GM13977 (cell line): ENCODE measurements at regions not wholly inside any gene's neighbourhood (a gene's known extent, or its start where the extent isn't known, plus 50 kb on each side); places are given as distances from the start of the nearest gene placed in this dataset.
"Not testable (repeated sequence)": the region's sequence is repeated elsewhere in the genome, so short reads cannot be mapped to it uniquely, and the experiment has no call there.

Experiments
- DNase-seq: peaks from one replicate; pipeline ENCODE4 v3.0.0; 2012; ENCODE audit warnings: low spot score
- in situ Hi-C: fragments of 300-500 bp; cut with MboI; formaldehyde crosslinking; loops from one replicate; pipeline ENCODE4 v1.12.0; 2022; ENCODE audit warnings: low sequenced_read_pairs, low pct_unique_long_range_greater_than_20kb, mixed read lengths, inconsistent platforms; ENCODE audit not compliant: unreplicated experiment
- TF ChIP-seq, protein P1 (sequence below): IDR thresholded peaks from 2 replicates; pipeline ENCODE4 v1.5.1; 2012; ENCODE audit warnings: mild to moderate bottlenecking, control low read depth; ENCODE audit not compliant: insufficient read depth; ENCODE audit errors: extremely low read depth, missing control alignments

DNA sequence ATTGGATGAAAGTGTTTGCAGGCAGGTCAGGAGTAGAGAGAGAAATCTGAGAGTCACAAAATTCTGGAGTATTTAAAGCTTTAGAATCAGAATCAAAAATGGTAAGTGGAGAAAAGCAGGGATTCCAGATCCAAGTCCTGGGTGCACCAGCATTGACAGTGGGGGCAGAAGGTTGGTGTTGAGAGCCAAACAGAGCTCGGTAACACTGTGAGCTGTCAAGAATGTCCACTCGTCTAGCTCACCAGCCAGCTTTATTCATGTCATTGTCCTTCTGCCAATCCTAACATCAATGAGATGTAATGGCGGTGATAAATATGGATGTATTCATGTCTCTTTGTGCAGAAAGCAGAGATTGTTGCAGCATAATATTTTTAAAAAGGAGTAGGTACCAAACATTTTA lies 128.8 kb downstream of the KLF6 start:
- TF ChIP-seq, protein P1, sequence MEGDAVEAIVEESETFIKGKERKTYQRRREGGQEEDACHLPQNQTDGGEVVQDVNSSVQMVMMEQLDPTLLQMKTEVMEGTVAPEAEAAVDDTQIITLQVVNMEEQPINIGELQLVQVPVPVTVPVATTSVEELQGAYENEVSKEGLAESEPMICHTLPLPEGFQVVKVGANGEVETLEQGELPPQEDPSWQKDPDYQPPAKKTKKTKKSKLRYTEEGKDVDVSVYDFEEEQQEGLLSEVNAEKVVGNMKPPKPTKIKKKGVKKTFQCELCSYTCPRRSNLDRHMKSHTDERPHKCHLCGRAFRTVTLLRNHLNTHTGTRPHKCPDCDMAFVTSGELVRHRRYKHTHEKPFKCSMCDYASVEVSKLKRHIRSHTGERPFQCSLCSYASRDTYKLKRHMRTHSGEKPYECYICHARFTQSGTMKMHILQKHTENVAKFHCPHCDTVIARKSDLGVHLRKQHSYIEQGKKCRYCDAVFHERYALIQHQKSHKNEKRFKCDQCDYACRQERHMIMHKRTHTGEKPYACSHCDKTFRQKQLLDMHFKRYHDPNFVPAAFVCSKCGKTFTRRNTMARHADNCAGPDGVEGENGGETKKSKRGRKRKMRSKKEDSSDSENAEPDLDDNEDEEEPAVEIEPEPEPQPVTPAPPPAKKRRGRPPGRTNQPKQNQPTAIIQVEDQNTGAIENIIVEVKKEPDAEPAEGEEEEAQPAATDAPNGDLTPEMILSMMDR: no peak
- in situ Hi-C loops: no loop called here
- DNase-seq: no peak

DNA sequence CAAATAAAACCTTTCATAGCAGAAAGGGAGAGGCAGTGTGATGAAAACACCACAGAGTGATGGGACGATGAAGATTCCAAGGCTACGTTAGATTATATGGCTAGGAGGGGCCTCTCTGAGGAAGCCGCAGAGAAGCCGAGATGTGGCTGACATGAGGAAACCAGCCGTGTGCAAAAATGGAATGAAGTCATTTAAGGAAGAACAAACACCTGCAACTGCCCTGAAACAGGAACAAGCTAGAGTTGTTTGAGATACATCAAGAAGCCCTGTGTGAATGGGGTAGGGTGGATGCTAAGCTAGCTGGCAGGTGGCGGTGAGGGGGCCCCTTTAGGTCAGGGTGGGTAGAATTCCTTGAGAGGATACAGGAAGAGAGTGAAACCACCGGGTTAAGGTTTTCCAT lies 129.5 kb downstream of the KLF6 start:
- in situ Hi-C loops: no loop called here
- TF ChIP-seq, protein P1: no peak
- DNase-seq: no peak

DNA sequence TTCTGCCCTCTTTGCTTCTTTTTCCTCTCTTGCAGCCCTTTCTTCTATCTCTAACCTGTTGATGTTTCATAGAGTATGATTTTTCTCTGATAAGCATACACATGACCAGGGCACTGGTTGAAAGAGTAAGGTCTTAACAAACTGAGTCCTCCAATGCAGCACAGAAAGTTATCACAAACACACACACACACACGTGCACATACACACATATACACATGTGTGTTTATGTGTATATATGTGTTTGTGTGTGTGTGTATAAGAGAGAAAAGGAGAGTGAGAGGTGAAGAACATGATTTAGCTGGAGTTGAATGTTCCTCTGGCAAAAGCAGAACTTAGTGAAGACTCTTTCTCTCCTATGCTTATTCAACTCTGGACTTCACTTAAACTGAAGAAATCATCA lies 130.0 kb downstream of the KLF6 start:
- in situ Hi-C loops: no loop called here

DNA sequence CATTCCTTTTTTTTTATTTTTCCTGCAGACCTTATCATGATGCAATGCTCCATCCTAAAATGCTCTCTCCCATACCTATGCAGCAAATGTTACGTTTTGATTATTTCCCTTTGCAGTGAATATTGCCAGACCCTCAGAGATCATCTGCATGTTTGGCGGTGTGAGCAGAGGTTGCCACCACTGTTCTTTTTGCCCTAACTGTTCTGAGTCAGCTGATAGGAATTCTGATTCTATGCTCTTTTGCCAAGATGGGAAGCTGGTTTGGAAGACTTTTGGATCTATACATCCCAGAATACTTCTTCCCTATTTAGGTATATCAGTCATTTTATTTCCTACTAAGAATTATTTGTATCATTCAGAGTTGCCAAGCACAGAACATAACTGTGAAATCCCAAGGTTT lies 130.5 kb downstream of the KLF6 start:
- no peak for DNase-seq
- in situ Hi-C loops: no loop called here
- TF ChIP-seq, protein P1: no peak

More for the DNA sequence above, 130.0 kb downstream of the KLF6 start:
- TF ChIP-seq, protein P1: no peak
- no peak for DNase-seq

DNA sequence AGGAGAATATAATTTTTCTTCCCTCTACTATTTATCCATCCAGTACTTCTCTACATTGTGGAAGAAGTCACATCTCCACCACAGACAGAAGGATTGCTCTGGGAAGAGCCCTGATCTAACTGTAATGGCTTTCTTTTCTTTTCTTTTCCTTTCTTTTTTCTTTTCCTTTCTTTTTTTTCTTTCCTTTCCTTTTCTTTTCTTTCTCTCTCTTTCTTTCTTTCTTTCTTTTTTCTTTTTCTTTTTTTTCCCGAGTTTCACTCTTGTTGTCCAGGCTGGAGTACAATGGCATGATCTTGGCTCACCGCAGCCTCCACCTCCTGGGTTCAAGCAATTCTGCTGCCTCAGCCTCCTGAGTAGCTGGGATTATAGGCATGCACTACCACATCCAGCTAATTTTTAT lies 131.7 kb downstream of the KLF6 start:
- in situ Hi-C loops, DNase-seq: not testable (repeated sequence)

DNA sequence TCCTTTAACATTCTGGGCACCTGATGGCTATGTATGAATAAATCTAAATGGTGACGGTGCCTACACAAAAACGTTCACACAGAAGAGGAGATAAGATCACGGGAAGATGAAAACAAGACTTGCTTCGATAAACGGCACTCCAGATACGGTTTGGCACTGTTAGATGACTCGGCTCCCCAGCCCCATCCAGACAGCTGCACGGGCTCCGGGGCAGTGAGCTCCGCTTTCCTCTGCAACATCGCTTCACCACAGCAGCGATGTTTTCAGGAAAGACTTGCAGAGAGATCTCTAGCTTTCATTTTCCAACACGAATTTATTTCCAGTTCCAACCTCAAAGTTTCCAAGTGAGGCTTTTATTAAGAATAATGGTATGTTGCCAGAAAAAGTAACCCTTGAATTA lies 132.1 kb downstream of the KLF6 start:
- in situ Hi-C loops: no loop called here
- no peak for DNase-seq
- TF ChIP-seq, protein P1: no peak

DNA sequence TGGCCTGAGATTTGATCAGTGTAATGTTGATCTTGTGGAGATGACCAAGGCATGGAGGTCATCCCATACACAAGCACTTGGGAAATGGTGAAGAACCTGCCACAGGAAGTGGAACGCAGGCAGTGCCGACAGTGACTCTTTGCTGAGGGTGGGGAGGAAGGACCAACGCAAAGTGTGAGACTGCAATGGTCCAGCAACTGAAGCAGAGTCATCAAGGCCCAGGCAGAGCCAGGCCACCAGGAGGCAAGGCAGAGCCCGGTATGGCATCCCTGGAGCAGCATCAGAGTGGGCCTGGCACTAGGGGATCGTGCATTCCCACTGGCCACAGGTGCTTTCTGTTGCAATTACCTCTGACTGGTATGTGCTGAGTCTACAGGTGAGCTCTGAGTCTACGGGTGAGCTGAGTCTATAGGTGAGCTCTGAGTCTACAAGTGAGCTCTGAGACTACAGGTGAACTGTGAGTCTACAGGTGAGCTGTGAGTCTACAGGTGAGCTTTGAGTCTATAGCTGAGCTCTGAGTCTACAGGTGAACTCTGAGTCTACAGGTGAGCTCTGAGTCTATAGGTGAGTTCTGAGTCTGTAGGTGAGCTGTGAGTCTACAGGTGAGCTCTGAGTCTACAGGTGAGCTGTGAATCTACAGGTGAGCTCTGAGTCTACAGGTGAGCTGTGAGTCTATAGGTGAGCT lies 132.9 kb downstream of the KLF6 start:
- in situ Hi-C loops: no loop called here
- DNase-seq: no peak
- TF ChIP-seq, protein P1: no peak
